ENCODE measurements at regions not wholly inside any gene's neighbourhood (a gene's known extent, or its start where the extent isn't known, plus 50 kb on each side); places are given as distances from the start of the nearest gene placed in this dataset.

DNA sequence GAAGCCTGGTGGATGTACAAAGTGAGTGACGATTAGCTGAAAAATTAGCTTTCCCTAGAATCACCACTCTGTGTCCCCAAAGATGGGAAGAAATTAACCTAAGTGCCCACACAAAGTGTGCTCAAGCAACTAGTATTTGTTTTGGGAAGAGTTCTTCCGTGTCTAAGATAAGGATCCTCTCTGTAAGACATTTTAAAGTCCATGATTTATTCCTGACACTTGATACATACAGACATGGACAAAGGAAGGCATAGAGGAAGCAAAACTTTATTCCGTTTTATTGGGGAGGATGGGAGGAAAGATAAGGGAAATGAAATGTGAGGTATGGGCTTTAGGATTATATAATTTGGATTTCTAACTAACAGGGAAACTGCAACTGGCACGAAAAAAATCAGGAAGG lies 1772.6 kb downstream of the EFNA5 start:
- TF ChIP-seq, protein P1, sequence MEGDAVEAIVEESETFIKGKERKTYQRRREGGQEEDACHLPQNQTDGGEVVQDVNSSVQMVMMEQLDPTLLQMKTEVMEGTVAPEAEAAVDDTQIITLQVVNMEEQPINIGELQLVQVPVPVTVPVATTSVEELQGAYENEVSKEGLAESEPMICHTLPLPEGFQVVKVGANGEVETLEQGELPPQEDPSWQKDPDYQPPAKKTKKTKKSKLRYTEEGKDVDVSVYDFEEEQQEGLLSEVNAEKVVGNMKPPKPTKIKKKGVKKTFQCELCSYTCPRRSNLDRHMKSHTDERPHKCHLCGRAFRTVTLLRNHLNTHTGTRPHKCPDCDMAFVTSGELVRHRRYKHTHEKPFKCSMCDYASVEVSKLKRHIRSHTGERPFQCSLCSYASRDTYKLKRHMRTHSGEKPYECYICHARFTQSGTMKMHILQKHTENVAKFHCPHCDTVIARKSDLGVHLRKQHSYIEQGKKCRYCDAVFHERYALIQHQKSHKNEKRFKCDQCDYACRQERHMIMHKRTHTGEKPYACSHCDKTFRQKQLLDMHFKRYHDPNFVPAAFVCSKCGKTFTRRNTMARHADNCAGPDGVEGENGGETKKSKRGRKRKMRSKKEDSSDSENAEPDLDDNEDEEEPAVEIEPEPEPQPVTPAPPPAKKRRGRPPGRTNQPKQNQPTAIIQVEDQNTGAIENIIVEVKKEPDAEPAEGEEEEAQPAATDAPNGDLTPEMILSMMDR (IDR thresholded peaks at IDR 0.05; ENCODE audit: extremely low read depth in 1 of 2, insufficient read depth in 1 of 2, low read depth in 1 of 2, low read length in 2 of 2), result no peak
- no peak for TF ChIP-seq JUN (IDR thresholded peaks at IDR 0.05; ENCODE audit: borderline replicate concordance, insufficient read depth, insufficient read length, low read depth)
- no peak for TF ChIP-seq POLR2AphosphoS5 (IDR thresholded peaks at IDR 0.05; ENCODE audit: insufficient read depth, low read depth, low read length)
- no peak for TF ChIP-seq MYC (IDR thresholded peaks at IDR 0.05; ENCODE audit: low read depth, low read length)
- no peak for TF ChIP-seq POLR2A (IDR thresholded peaks at IDR 0.05; ENCODE audit: low read depth, low read length)
- no peak for TF ChIP-seq EZH2 (IDR thresholded peaks at IDR 0.05; ENCODE audit: borderline replicate concordance, low read depth, low read length, severe bottlenecking)
- TF ChIP-seq GATA2 (IDR thresholded peaks at IDR 0.05; ENCODE audit: insufficient read depth, insufficient read length, low read depth, low read length), result no peak
- TF ChIP-seq, protein P2, sequence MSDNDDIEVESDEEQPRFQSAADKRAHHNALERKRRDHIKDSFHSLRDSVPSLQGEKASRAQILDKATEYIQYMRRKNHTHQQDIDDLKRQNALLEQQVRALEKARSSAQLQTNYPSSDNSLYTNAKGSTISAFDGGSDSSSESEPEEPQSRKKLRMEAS (IDR thresholded peaks at IDR 0.05; ENCODE audit: insufficient read depth, insufficient read length), result no peak

Measured in endothelial cell of umbilical vein (primary cell).